ENCODE measurements at regions not wholly inside any gene's neighbourhood (a gene's known extent, or its start where the extent isn't known, plus 50 kb on each side); places are given as distances from the start of the nearest gene placed in this dataset.
"Not testable (repeated sequence)": the region's sequence is repeated elsewhere in the genome, so short reads cannot be mapped to it uniquely, and the experiment has no call there.

- DNase-seq (ENCODE audit: low read depth): no peak
These were observed 164.9 kb upstream of the SALL3 start for GRCh38 chr18:78814766-78815165.

GRCh38 chr18:78816114-78816513 lies 163.5 kb upstream of the SALL3 start:
- no peak for DNase-seq (ENCODE audit: low read depth)

- DNase-seq (ENCODE audit: low read depth): no peak
These were observed 162.7 kb upstream of the SALL3 start for GRCh38 chr18:78816916-78817315.

- no peak for DNase-seq (ENCODE audit: low read depth)
These were observed 161.1 kb upstream of the SALL3 start for GRCh38 chr18:78818495-78818894.

GRCh38 chr18:78818961-78819360 lies 160.7 kb upstream of the SALL3 start:
- no peak for DNase-seq (ENCODE audit: low read depth)

GRCh38 chr18:78820161-78820834 lies 159.3 kb upstream of the SALL3 start:
- DNase-seq (ENCODE audit: low read depth): no peak

GRCh38 chr18:78821396-78821795 lies 158.2 kb upstream of the SALL3 start:
- DNase-seq (ENCODE audit: low read depth): no peak

GRCh38 chr18:78822171-78822948 lies 157.3 kb upstream of the SALL3 start:
- DNase-seq (ENCODE audit: low read depth): no peak

GRCh38 chr18:78822949-78823285 lies 156.7 kb upstream of the SALL3 start:
- no peak for DNase-seq (ENCODE audit: low read depth)

- no peak for DNase-seq (ENCODE audit: low read depth)
These were observed 154.4 kb upstream of the SALL3 start for GRCh38 chr18:78825168-78825567.

GRCh38 chr18:78826631-78827030 lies 153.0 kb upstream of the SALL3 start:
- DNase-seq (ENCODE audit: low read depth): no peak

GRCh38 chr18:78827141-78827540 lies 152.5 kb upstream of the SALL3 start:
- DNase-seq (ENCODE audit: low read depth): no peak

- no peak for DNase-seq (ENCODE audit: low read depth)
These were observed 151.5 kb upstream of the SALL3 start for GRCh38 chr18:78828131-78828530.

GRCh38 chr18:78829026-78829425 lies 150.6 kb upstream of the SALL3 start:
- DNase-seq (ENCODE audit: low read depth): not testable (repeated sequence)

GRCh38 chr18:78830161-78830560 lies 149.5 kb upstream of the SALL3 start:
- DNase-seq (ENCODE audit: low read depth): no peak

GRCh38 chr18:78830826-78831225 lies 148.8 kb upstream of the SALL3 start:
- DNase-seq (ENCODE audit: low read depth): no peak

- DNase-seq (ENCODE audit: low read depth): no peak
These were observed 148.0 kb upstream of the SALL3 start for GRCh38 chr18:78831603-78832002.

GRCh38 chr18:78833833-78834232 lies 145.8 kb upstream of the SALL3 start:
- DNase-seq (ENCODE audit: low read depth): no peak

- DNase-seq (ENCODE audit: low read depth): no peak
These were observed 142.8 kb upstream of the SALL3 start for GRCh38 chr18:78836838-78837237.

- no peak for DNase-seq (ENCODE audit: low read depth)
These were observed 141.9 kb upstream of the SALL3 start for GRCh38 chr18:78837754-78838153.

- no peak for DNase-seq (ENCODE audit: low read depth)
These were observed 141.4 kb upstream of the SALL3 start for GRCh38 chr18:78838183-78838582.

GRCh38 chr18:78849046-78849445 lies 130.6 kb upstream of the SALL3 start:
- no peak for DNase-seq (ENCODE audit: low read depth)

GRCh38 chr18:78849458-78849857 lies 130.2 kb upstream of the SALL3 start:
- no peak for DNase-seq (ENCODE audit: low read depth)

- DNase-seq (ENCODE audit: low read depth): no peak
These were observed 126.3 kb upstream of the SALL3 start for GRCh38 chr18:78853341-78853740.
